HG02943 (cell line): ENCODE measurements at regions not wholly inside any gene's neighbourhood (a gene's known extent, or its start where the extent isn't known, plus 50 kb on each side); places are given as distances from the start of the nearest gene placed in this dataset.
"Not testable (repeated sequence)": the region's sequence is repeated elsewhere in the genome, so short reads cannot be mapped to it uniquely, and the experiment has no call there.

Experiments
- ATAC-seq: cut with Tn5 transposase; IDR thresholded peaks from one replicate; pipeline ENCODE4 v1.9.1; 2021; ENCODE audit warnings: mild to moderate bottlenecking, low read depth, moderate library complexity; ENCODE audit not compliant: unreplicated experiment

DNA sequence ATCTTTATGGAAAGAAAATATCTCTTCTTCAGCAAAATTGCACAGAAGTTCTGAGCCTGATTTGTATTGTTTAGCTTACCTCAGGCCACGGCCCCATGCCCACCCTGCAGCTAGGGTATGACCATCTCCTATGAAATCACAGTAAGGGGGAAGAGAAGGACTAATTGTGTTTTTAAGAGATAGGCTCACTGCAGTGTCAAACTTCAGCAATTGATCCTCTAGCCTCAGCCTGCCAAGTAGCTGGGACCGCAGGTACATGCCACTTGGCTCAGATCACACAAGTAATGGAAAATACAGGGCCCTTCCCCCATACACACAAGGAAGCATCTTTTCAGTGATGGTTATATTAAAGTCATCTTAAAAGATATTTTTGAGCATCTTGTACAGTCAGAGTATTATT, 60.0 kb downstream of the DMAC1 start:
- ATAC-seq = no peak

DNA sequence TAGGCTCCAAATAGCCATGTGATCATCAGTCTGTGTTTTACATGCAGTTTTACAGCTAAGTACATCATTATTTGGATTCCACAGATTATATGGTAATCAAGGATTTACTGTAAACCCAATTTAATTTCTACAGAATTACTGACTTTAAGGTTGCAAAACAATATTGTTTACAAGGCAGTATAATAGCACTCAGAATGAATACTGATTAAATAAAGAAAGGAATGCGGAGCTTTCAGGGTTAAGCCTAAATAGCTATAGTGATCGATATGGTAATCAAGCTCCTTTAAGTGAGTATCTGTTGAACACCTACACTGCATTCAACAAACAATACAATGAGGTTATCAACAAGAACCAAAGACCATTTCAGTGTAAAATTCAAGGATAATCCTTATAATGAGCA, 64.3 kb downstream of the DMAC1 start:
- ATAC-seq = no peak

DNA sequence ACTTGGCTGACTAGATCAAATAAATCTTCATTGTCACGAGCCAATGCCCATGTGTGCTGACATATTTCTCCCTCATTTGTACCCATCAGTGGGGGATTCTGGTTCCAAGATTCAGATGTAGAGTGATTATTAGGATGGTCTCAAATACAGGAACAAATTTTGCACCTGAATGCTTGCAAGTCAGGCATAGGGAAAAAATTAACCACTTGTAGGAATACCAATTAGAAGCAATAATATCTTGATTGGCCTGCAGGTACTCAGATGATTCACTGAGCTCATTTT, 69.5 kb downstream of the DMAC1 start:
- ATAC-seq = no peak

DNA sequence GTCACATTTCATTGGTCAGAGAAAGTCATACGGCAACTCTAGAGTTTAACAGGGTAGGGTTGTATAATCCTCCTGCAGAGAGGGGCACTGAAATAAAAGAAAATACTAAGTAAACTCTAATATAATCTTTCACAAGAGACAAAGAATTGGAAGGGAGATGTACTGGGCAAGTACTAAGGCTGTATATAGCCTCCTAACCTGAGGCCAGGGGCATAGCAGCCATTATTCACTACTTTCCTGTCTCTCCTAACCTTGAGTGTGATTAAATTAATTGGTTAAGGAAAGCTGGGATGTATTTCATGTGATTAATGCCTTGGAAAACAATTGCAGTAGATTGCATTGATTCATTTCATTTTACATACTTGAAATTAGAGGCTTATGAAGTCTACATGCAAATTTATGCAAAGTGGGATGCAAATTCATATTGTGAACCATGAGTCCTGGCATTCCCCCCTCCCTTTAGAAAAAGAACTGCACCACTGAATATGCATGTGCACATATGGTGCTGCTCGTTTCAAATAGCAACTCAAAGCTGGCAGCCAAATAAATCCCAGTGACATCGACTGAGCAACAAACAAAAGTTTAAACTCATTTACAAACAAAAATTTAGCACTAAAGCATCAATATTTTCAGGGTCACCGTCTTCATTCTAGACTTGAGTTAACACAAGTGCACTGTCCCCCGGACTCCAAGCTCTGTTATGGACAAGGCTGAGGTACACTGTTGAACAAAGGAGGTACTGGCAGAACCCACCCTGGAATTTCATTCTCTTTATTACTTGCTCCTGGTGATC, 70.0 kb downstream of the DMAC1 start:
- ATAC-seq = no peak

DNA sequence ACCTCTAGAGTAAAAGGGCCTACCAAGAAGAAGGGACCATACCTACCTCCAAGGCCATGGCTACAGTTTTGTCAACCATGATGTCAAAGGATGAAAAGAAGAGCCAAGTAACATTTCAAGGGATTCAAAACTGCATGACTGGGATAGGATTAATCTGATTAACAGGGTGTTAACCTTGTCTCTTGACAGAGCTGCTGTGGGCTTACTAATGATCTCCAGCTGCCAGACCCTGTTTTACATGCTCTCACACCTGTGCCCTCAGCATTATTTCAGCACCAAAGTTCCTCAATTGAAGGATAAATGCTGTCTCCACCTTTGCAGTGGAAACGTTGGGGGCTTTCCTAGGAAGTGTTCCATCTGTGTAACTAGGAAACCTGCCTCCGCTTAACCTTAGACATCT, 78.3 kb downstream of the DMAC1 start:
- no peak for ATAC-seq

DNA sequence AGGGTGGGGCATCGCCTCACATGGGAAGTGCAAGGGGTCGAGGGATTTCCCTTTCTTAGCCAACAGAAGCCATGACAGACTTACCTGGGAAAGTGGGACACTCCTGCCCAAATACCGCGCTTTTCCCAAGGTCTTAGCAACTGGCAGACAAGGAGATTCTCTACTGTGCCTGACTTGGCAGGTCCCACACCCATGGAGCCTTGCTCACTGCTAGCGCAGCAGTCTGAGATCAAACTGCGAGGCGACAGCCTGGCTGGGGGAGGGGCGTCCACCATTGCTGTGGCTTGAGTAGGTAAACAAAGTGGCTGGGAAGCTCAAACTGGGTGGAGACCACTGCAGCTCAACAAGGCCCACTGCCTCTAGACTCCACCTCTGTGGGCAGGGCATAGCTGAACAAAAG, 86.5 kb downstream of the DMAC1 start:
- not testable (repeated sequence) for ATAC-seq

DNA sequence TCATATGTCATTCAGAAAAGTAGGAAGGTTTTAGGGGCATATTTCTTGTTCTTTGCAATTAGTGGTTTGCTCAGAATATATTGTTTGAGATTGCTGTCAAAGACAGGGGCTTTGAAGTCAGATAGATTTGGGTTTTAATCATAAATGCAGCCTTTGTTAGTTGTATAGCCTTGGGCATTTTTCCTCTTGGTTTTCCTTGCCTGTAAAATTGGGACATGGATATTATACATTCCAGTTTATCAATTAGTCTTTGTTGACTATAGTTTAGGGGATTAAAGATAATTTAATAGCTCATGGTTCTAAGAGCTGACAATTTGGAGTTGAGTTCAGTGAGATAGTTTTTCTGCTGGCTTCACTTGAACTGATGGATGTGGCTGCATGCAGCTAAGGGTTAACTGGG, 88.9 kb downstream of the DMAC1 start:
- no peak for ATAC-seq

DNA sequence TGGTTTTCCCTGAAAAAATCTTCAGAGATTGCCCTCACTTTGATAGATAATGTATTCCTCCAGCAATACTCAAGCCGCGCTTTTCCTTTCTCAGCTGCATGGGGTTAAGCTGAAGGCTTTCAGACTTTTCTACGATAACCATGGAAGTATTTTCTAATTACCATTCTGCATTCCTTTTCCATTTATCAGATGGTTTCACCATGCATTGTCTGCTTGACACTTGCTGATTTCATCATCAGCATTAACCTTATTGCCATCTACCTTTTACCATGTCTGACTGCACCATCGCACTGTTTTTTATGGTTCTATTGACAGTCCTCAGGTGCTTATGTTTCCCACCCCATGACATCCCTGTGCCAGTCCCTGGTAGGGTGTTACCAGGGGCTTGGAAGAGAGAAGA, 91.6 kb downstream of the DMAC1 start:
- no peak for ATAC-seq

DNA sequence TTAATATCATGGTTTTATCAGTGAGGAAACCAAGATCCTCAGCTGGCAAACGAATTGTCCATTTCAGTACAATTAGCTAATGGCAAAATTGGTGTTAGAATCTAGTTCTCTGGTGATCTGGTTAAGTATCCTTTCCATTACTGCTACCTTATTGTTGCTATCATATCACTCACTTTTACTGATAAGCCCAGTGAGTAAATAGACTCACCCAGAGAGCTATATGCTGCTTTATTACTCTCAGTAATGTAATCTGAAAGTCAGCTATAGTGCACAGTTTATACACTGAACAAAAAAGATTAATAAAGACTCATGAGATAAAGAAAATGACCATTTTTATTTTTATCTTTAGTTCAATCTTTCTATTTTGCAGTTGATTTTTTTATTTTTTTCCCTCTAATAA, 95.0 kb downstream of the DMAC1 start:
- no peak for ATAC-seq

DNA sequence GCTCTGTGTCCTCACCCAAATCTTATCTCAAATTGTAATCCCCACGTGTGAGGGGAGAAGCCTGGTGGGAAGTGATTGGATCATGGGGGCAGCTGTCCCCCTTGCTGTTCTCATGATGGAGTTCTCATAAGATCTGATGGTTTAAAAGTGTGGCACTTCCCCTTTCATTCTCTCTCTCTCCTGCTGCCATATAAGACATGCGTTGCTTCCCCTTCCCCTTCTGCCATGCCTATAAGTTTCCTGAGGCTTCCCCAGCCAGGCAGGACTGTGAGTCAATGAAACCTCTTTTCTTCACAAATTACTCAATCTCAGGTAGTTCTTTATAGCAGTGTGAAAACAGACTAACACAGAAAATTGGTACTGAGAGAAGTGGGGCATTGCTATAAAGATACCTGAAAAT, 107.7 kb downstream of the DMAC1 start:
- ATAC-seq = no peak

DNA sequence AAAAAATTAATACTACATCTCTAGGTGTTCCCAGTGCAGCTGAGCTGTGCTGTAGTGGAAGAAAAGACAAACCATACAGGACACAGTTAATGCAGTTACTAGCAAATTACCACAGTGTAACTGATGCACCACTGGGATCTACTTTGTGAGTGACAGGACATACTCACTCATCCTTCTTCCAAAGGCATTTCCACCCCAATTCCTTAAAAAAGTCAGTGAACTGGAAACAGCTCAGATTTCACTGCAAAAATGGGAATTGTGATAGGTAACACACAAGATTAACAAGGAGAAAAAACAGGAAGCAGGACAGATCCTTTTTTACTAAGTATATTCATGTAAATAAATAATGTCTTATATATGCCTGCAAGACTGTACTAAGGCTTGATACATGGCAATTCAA, 109.6 kb downstream of the DMAC1 start:
- no peak for ATAC-seq

DNA sequence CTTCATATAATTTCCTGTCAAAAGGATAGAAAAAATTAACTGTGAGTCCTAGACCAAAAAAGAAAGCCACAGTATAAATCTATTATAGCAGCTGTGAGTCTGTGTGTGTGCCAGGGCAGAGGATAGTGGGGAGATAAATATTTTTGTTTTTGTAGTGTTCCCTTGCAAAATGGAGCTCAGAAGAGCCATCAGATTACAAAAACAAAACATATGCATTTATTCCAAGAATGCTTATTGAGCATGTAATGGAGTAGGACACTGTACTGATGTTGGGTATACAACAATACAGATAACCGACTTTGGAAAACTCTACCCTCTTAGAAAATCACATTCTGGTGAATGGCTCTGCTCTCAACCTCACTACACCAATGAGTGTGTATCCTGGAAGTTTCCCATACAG, 111.0 kb downstream of the DMAC1 start:
- no peak for ATAC-seq

DNA sequence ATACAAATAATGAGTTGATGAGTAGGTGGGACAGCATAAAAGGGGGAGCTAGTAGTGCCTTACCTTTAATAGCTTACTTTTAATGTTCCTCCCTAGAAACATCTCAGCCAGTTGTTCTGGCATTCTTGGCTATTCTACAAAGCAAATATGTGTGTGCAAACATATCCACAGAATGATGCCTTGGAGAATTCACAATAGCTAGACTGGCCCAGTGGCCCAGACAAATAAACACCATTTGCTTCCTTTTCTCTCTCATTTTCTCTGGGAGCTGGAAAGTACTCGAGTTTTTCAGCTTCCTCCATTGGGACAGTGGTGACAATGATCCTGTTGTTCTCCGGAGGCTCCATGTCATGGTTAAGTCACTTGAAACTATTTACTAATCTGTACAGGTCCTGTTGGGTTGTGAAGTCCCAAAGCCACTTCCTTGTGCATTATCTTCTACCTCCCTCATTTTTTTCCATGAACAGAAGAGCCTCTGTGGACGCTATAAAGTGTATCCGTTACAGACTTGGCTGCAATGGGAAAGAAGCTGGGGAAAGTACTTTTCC, 122.9 kb downstream of the DMAC1 start:
- no peak for ATAC-seq

DNA sequence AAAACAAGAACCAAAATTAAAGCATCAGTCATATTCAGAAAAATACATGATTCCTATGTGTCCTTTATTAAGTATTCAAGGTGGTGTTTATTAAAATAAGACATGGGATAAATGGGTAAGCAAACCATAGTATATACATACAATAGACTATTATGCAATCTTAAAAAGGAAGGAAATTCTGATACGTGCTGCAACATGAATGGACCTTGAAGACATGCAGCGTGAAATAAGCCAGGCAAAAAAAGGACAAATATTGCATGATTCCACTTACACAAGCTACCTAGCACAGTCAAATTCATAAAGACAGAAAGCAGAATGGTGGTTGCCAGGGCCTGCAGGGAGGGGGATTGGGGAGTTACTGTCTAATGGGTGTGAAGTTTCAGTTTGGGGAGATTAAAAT, 127.7 kb downstream of the DMAC1 start:
- no peak for ATAC-seq

DNA sequence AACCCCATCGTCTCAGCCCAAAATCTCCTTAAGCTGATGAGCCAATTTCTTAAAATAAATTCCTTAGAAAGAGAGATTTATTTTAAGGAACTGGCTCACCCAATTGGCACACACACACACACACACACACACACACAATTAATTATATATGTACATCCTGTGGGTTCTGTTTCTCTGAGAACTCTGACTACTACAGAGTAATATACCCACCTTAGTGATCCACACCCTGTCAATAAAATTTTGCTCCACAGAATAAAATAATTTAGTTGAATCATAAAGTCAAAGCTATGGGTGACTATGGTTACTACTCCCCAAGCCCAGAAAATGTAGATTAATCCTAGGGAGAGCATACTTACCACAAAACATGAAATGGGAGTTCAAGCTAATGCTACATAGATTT, 131.0 kb downstream of the DMAC1 start:
- ATAC-seq = no peak

DNA sequence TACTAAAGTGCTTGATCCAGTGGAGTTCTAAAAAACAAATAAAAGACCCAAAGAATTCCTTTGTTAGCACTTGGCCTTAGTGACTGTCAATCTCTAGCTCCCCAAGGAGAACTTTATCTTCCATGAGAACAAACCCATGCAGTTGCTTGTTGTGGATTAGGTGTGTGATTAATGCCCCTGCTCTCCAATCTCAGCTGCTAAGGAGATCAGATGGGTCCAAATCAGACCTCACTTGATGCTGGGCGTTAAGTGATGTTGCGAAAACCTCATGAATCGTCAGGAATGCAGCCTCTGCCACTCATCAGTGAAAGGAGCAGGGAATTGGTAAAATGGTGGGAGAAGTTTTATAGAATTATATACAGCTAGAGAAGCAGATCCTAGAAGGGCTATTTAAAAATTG, 133.7 kb downstream of the DMAC1 start:
- ATAC-seq = no peak

DNA sequence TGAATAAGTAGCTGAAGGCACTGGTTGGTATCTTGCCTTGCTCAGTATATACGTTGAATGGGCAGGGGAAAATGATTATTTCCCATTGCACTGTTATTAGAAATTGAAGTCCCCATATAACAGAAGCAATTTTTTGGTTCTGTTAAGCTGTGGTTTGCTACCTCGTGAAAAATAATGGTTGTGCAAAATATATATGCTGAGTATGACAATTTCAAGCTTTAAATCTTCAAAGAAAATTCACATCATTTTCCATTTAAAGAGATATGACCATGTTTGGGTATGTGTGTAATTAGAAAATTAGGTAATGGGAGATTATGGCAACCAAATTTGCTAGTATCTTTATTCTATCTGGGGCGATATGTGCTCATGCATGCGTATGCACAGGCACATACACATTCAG, 139.8 kb downstream of the DMAC1 start:
- ATAC-seq = no peak

DNA sequence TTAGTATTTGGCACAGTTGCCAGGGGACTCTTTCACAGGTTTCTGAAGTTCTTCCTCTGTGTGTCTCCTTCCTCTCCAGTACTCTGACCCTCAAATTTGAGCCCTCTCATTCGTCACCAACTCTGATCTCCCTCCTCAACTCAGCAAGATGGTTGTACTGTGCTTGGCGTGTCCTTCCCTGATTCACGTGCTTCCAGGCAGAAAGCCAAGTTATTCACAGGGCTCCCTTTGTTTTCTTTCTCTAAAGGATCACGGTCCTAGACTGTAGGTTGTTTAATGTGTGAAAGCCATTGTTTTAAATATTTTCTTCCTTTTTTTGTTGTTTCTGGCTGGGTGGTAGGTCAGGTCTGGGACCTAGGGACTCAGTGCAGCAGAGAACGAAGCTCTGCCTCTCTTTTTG, 142.9 kb downstream of the DMAC1 start:
- no peak for ATAC-seq

DNA sequence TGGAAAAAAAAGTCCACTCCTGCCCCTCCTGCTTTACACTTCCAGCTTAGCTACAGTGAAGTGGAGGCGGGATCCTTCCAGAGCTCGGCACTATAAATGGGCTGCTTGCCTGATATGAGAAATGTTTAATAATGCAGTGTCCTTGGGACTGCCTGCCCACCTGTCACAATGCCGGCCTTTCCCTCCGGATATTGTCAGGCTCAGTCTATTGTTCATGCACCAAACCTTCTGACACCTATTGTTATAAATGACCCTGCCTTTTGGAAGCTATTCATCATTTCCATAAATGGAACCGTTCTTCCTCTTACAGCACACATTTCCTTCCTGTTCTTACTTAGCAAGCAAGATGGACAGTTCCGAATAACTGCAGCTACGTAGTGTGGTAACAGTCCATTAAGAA, 146.3 kb downstream of the DMAC1 start:
- no peak for ATAC-seq

DNA sequence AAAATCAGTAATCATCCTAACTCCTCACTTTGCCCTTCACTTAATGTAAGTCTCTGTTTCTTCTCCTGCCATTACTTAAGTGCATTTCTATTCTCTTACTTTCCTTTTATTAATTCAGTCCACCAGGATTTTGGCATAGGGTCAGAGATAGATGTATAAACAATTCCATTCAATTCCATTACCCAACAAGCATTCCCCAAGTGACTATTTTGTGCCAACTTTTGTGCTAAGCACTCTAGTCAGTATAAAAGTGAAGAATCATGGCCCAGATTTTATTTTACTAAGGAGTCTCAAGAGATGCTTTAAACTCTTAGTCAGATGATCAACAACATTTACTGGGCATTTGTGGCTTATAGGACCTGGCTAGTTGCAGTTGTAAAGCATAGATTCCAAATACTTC, 159.3 kb downstream of the DMAC1 start:
- ATAC-seq = no peak

DNA sequence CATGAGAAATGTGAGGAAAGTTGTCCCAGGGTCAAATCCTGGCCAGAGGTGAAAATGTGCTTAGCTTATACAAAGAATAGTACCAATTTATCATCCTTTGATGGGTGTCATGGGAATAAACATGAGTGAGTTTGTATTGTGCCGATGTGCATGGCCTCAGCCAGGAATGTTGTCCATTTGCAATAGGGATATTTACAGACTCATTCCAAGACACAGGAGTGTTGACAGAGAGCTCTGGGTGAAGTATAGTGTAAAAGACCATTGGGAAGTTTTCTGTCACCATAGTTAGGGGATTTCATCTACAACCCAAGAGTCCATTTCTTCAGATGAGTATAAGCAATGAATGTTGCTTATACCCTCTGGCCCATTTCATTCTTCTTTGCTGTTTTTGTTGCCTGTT, 160.1 kb downstream of the DMAC1 start:
- ATAC-seq = no peak

DNA sequence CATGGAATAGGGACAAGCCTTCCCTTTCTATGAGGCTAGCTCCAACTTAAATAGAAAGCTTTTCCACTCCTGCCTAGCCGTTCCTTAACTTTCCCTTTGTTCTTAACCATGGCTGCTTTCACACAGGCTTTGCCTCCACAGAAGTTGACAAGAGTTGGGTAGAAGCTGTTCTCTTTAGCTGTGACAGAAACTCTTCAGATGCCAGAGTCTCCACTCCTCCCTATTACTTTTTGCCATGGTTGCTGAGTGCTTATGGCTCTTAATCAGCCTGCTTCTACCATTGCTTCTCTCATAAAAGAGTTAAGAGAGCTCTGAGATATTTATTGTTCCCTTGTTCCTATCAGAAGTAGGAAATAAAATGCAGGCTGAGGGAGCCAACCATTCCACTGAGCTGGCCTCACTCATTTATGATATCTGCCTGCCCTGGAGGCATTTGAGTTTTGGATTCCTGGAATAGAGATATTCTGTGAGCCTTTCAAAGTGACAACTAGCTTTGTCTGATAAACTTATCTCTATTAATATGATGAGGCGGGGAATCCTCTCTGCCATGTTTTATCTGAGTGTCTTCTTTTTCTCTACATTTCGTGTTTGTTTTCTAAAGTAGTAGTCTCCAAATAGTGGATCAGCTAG, 162.6 kb downstream of the DMAC1 start:
- no peak for ATAC-seq
